Thyroid gland (tissue), 4 donors: ENCODE measurements at regions not wholly inside any gene's neighbourhood (a gene's known extent, or its start where the extent isn't known, plus 50 kb on each side); places are given as distances from the start of the nearest gene placed in this dataset.

Source experiments
- DNase-seq, 2 donors: peaks; one replicate each; pipeline ENCODE4 v3.0.0-alpha.2; 2019
- H3K27ac ChIP-seq, 3 donors: fragments of 200-600 bp; sonication (generic); 1 replicate in 2 of 3; 2 replicates in 1 of 3; pipeline ENCODE4 v1.5.1; 2016 to 2019; ENCODE audit warnings: mild to moderate bottlenecking in 1 of 3, moderate library complexity in 1 of 3
- H3K27me3 ChIP-seq: fragments of 200-600 bp; sonication (generic); one replicate; pipeline ENCODE4 v1.5.1; 2019
- H3K36me3 ChIP-seq, 2 donors: fragments of 200-600 bp; sonication (generic); one replicate each; pipeline ENCODE4 v1.5.1; 2016 to 2019
- H3K4me1 ChIP-seq, 2 donors: fragments of 200-600 bp; sonication (generic); one replicate each; pipeline ENCODE4 v1.5.1; 2017 to 2019
- H3K4me3 ChIP-seq, 3 donors: fragments of 200-600 bp; sonication (generic); replicated peaks in 1 of 3; 1 replicate in 2 of 3; 2 replicates in 1 of 3; pipeline ENCODE4 v1.5.1; 2016; ENCODE audit warnings: mild to moderate bottlenecking in 1 of 3
- H3K9me3 ChIP-seq: fragments of 200-600 bp; sonication (generic); one replicate; pipeline ENCODE4 v1.5.1; 2017
- CTCF ChIP-seq, 6 experiments: fragments of 200-600 bp in 3 of 6; fragments of 450-650 bp in 3 of 6; sonication (generic) in 3 of 6; IDR thresholded peaks; one replicate each; pipeline ENCODE4 v1.5.1; 2016 to 2019; ENCODE audit warnings: antibody characterized with exemption in 6 of 6, mild to moderate bottlenecking in 2 of 6, inconsistent platforms in 1 of 6, moderate library complexity in 1 of 6
- POLR2A ChIP-seq, 2 donors: fragments of 450-650 bp; IDR thresholded peaks; one replicate each; pipeline ENCODE4 v1.6.1; 2017; ENCODE audit warnings: antibody characterized with exemption in 2 of 2, mild to moderate bottlenecking in 2 of 2, moderate library complexity in 1 of 2
- WGBS, 2 donors: methylation state at CpG; one replicate each; pipeline ENCODE4 v1.1.5; 2017; 5-methylcytosine and 5-hydroxymethylcytosine counted together
- intact Hi-C: fragments of 100-400 bp; cut with DNase I; formaldehyde crosslinking; loops from one replicate; pipeline ENCODE4 v1.15.1; 2023

DNA sequence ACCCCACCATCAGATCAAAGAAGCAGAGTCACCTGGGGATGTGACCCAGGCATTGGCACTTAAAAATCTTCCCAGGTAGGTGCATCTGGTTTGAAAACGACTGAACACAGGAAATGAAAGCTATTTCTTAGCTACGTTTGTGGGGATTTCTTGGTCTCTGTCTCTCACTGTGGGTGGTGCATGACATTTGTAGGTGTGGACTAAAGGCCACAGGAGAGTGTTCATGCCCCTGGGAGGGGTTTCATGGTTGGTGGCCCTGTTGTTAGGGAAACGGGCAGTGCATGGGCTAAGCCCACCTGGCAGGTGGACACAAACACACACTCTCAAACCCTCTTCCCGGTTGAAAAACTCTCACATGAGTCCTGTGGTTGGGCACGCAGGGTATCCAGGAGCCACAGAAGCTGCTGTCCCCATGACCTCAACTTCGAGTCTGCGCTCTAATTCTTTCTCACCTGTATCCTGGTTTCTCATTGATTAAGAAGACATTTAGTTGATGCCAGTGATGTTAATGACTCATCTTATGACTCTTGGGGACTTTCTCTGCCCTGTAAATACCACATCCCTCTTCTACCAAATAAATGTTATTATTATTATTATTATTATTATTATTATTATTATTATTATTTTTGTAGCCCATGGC, 119.4 kb downstream of the MRPS6 start:
- no peak for TF ChIP-seq POLR2A (IDR thresholded peaks at IDR 0.05)
- no peak for TF ChIP-seq CTCF (IDR thresholded peaks at IDR 0.05)
- Histone ChIP-seq H3K4me3 (no peak overlapping the region), H3K27me3 (no peaks in the 10 kb centered on the region), H3K27ac (no peak overlapping the region), H3K9me3 (no peaks in the 10 kb centered on the region), H3K4me1 (peaks cover 12 to 15% of the 10 kb centered on the region in 2 donors), H3K36me3 (no peaks in the 10 kb centered on the region)
- no peak for DNase-seq
- 85 to 88% methylated on average over 7 of the region's 7 CpGs for WGBS, 2 donors
- intact Hi-C loops, result no loop called here

DNA sequence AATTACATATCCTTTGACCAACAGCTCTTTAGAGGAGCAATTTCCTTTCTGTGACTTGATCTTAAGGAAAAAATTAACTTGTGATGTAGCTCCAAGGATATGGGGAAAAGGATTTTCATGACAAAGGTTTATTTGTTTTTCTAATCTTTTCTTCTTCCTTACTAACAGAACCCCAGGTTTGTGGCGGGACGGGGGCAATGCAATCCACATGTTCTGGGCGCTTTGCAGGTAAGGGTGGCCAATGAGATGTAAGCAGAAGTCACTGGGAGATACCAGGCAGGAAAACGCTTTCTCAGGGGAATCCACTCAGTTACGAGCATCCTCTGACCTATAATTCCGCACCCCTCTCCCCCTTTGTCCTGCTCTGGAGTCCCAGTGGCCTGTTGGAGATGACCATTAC, 122.0 kb downstream of the MRPS6 start:
- WGBS, 2 donors, result 91 to 96% methylated on average over 5 to 6 of the region's 6 CpGs
- DNase-seq, result no peak
- intact Hi-C loops, result no loop called here
- Histone ChIP-seq H3K4me1 (peaks cover 35 to 37% of the 10 kb centered on the region in 2 donors), H3K36me3 (no peaks in the 10 kb centered on the region), H3K27me3 (no peaks in the 10 kb centered on the region), H3K9me3 (no peaks in the 10 kb centered on the region), H3K4me3 (no peak overlapping the region), H3K27ac (peak overlapping the region in 1 of 3 donors; percentile 17)
- TF ChIP-seq CTCF (IDR thresholded peaks at IDR 0.05), result no peak
- TF ChIP-seq POLR2A (IDR thresholded peaks at IDR 0.05), result no peak

- no peaks in the 10 kb centered on the region for H3K9me3 ChIP-seq
- H3K27me3 ChIP-seq, result no peaks in the 10 kb centered on the region
- peak overlapping the region in 2 of 3 donors; percentile 63 to 97 for H3K27ac ChIP-seq
- H3K36me3 ChIP-seq, result no peaks in the 10 kb centered on the region
- 89 to 96% methylated on average over 5 to 6 of the region's 6 CpGs for WGBS, 2 donors
- peak in 1 of 2 donors; percentile 20 for DNase-seq
- H3K4me1 ChIP-seq, result peaks cover 48 to 51% of the 10 kb centered on the region in 2 donors
- H3K4me3 ChIP-seq, result no peak overlapping the region
- TF ChIP-seq CTCF (IDR thresholded peaks at IDR 0.05) (no peak), POLR2A (IDR thresholded peaks at IDR 0.05) (no peak)
- intact Hi-C loops, result no loop called here
Observed at GRCh38 chr21:34196996-34197395, 123.6 kb downstream of the MRPS6 start.

DNA sequence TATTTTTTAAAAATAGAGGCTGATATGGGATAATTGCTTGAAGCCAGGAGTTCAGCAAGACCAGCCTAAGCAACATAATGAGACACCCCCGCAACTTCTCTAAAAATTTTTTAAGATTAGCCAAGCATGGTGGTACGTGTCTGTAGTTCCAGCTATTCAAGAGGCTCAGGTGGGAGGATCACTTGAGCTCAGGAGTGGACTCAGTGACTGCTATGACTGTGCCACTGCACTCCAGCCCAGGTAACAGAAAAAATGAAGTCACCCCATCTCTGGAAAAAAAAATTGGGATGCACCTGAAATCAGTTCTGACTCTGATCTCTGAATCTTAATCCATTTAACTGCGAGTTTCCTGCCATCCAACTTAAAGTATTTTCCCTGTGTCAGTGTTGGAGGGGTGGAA, 124.2 kb downstream of the MRPS6 start:
- DNase-seq, result peak; percentile 73 to 79
- WGBS, 2 donors, result 50 to 65% methylated on average over 3 of the region's 3 CpGs
- intact Hi-C loops, result no loop called here

More for the DNA sequence above, 124.2 kb downstream of the MRPS6 start:
- peak in 1 of 2 donors; percentile 43 for TF ChIP-seq POLR2A (IDR thresholded peaks at IDR 0.05)
- TF ChIP-seq CTCF (IDR thresholded peaks at IDR 0.05), result no peak
- Histone ChIP-seq H3K4me3 (no peak overlapping the region), H3K27ac (peak overlapping the region; percentile 78 to 97 (median 86)), H3K36me3 (no peaks in the 10 kb centered on the region), H3K9me3 (no peaks in the 10 kb centered on the region), H3K27me3 (no peaks in the 10 kb centered on the region), H3K4me1 (peaks cover 52 to 53% of the 10 kb centered on the region in 2 donors)
